Body of pancreas (tissue), 4 donors: ENCODE measurements at regions not wholly inside any gene's neighbourhood (a gene's known extent, or its start where the extent isn't known, plus 50 kb on each side); places are given as distances from the start of the nearest gene placed in this dataset. TPM values are rescaled to one million over a fixed set of nuclear protein-coding genes. Genes with fewer than 3 reads are reported as not detected.

Source experiments
- ATAC-seq: fragments of 150-250 bp; one replicate; pipeline ENCODE4 v1.9.1; 2016
- DNase-seq, 4 donors: peaks; one replicate each; pipeline ENCODE4 v3.0.0-alpha.2; 2019
- H3K27ac ChIP-seq, 4 donors: fragments of 200-600 bp; sonication (generic); 1 replicate in 3 of 4; 2 replicates in 1 of 4; pipeline versions ENCODE4 v1.5.1 to v1.6.1; 2016 to 2019; ENCODE audit warnings: mild to moderate bottlenecking in 1 of 4, mixed read lengths in 1 of 4, moderate library complexity in 1 of 4
- H3K27me3 ChIP-seq, 2 donors: fragments of 200-600 bp; sonication (generic); one replicate each; pipeline ENCODE4 v1.6.0; 2016; ENCODE audit warnings: mild to moderate bottlenecking in 1 of 2
- H3K36me3 ChIP-seq, 2 donors: fragments of 200-600 bp; sonication (generic); replicated peaks in 1 of 2; 2 replicates each; pipeline ENCODE4 v1.5.1; 2016; ENCODE audit warnings: low read depth in 2 of 2; ENCODE audit not compliant: insufficient read depth in 1 of 2
- H3K4me1 ChIP-seq: fragments of 200-600 bp; sonication (generic); one replicate; pipeline ENCODE4 v1.6.0; 2016
- H3K4me3 ChIP-seq, 2 donors: fragments of 200-600 bp; sonication (generic); 1 replicate in 1 of 2; 2 replicates in 1 of 2; pipeline ENCODE4 v1.5.1; 2016 to 2019
- H3K9me3 ChIP-seq, 3 donors: fragments of 200-600 bp; sonication (generic); 1 replicate in 2 of 3; 2 replicates in 1 of 3; pipeline ENCODE4 v1.5.1; 2016
- POLR2A ChIP-seq, 3 donors: fragments of 450-650 bp; IDR thresholded peaks; one replicate each; pipeline ENCODE4 v1.6.1; 2016; ENCODE audit warnings: antibody characterized with exemption in 3 of 3, mild to moderate bottlenecking in 2 of 3
- WGBS, 2 donors: methylation state at CpG; one replicate each; pipeline ENCODE4 v1.1.5; 2017; 5-methylcytosine and 5-hydroxymethylcytosine counted together
- intact Hi-C: fragments of 100-400 bp; cut with DNase I; formaldehyde crosslinking; loops from one replicate; pipeline ENCODE4 v1.15.1; 2023
- small RNA-seq: library from RNA; depleted of rRNA; stranded (forward); fragments of <200 nt; gene quantifications from one replicate; pipeline ENCODE3, GENCODE V24; 2016
- TF ChIP-seq, protein P1 (sequence below), 7 experiments: fragments of 450-650 bp in 4 of 7; fragments of 200-600 bp in 3 of 7; sonication (generic) in 3 of 7; IDR thresholded peaks; one replicate each; pipeline ENCODE4 v1.5.1; 2016 to 2019; ENCODE audit warnings: antibody characterized with exemption in 7 of 7

DNA sequence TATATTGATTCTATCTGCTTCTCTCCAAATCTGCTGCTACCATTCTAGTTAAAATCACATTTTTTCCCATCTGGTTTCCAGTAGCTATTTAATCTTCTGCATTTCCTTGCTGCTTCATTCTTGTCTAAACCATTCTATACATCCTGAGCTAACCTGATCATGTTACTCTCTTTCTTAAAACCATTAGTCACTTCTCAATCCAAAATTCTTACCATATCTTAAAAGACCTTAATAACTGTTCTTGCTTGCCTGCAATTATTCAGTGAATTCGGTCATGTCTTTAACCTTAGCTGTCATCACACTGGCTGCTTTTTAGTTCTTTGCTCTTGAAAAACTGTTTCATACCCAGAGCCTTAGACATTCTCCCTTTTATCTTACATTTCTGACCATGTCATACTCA, 56.4 kb upstream of the PZP start:
- TF ChIP-seq POLR2A (IDR thresholded peaks at IDR 0.05) = no peak
- TF ChIP-seq, protein P1, sequence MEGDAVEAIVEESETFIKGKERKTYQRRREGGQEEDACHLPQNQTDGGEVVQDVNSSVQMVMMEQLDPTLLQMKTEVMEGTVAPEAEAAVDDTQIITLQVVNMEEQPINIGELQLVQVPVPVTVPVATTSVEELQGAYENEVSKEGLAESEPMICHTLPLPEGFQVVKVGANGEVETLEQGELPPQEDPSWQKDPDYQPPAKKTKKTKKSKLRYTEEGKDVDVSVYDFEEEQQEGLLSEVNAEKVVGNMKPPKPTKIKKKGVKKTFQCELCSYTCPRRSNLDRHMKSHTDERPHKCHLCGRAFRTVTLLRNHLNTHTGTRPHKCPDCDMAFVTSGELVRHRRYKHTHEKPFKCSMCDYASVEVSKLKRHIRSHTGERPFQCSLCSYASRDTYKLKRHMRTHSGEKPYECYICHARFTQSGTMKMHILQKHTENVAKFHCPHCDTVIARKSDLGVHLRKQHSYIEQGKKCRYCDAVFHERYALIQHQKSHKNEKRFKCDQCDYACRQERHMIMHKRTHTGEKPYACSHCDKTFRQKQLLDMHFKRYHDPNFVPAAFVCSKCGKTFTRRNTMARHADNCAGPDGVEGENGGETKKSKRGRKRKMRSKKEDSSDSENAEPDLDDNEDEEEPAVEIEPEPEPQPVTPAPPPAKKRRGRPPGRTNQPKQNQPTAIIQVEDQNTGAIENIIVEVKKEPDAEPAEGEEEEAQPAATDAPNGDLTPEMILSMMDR (IDR thresholded peaks at IDR 0.05) = no peak
- H3K27ac ChIP-seq = no peak overlapping the region
- no peaks in the 10 kb centered on the region for H3K9me3 ChIP-seq
- intact Hi-C loops = no loop called here
- H3K27me3 ChIP-seq = no peaks in the 10 kb centered on the region
- WGBS, 2 donors = 49 to 50% methylated on average over 1 of the region's 1 CpG
- no peak for ATAC-seq
- DNase-seq = no peak
- H3K4me1 ChIP-seq = no peaks in the 10 kb centered on the region
- no peak overlapping the region for H3K4me3 ChIP-seq
- H3K36me3 ChIP-seq = no peaks in the 10 kb centered on the region

DNA sequence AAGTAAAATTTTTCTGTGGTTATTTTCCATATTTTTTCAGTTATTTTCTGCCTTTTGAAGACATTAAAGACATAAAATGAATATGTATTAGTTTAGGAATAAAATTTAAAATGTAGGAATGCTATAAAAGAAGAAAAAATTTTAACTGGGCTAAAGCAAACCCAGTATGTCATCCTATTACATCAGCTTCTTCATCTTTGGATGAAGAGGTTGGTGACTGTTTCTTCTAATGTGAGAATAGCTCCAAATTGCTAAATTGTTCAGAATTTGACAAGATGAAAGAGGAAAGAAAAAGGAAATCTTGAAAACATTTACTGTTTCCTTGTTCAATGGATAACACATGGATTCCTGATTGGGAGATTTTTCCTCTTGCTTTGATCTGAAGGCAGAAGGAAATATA, 52.7 kb upstream of the PZP start:
- DNase-seq (no peak), ATAC-seq (no peak)
- Histone ChIP-seq H3K36me3 (no peaks in the 10 kb centered on the region), H3K4me3 (no peak overlapping the region), H3K27me3 (no peaks in the 10 kb centered on the region), H3K4me1 (no peaks in the 10 kb centered on the region), H3K9me3 (no peaks in the 10 kb centered on the region), H3K27ac (no peak overlapping the region)
- intact Hi-C loops = no loop called here
- no peak for TF ChIP-seq POLR2A (IDR thresholded peaks at IDR 0.05)
- TF ChIP-seq, protein P1 (IDR thresholded peaks at IDR 0.05) = no peak

DNA sequence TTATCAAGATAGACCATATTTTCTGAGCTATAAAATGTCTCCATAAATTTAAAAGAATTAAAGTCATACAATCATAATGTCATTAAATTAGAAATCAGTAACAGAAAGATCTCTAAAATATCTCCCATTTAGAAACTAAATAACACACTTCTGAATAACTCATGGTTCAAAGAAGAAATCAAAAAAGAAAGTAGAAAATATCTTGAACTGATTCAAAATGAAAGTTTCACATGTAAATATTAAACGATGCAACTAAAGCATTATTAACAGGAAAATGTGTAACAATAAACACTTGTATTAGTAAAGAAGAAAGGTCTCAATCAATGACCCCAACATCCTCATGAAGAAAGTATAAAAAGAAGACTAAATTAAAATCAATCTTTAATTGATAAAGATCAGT, 50.5 kb upstream of the PZP start:
- intact Hi-C loops = no loop called here
- DNase-seq = no peak

More for the DNA sequence above, 50.5 kb upstream of the PZP start:
- H3K27me3 ChIP-seq = no peaks in the 10 kb centered on the region
- H3K4me3 ChIP-seq = no peak overlapping the region
- no peak for ATAC-seq
- H3K4me1 ChIP-seq = no peaks in the 10 kb centered on the region
- H3K9me3 ChIP-seq = peaks cover 0 to 2% (median 0%) of the 10 kb centered on the region in 3 donors
- H3K36me3 ChIP-seq = no peaks in the 10 kb centered on the region
- TF ChIP-seq, protein P1 (IDR thresholded peaks at IDR 0.05) = no peak
- no peak for TF ChIP-seq POLR2A (IDR thresholded peaks at IDR 0.05)
- WGBS, 2 donors = 67 to 84% methylated on average over 1 of the region's 1 CpG
- H3K27ac ChIP-seq = no peak overlapping the region

Small RNAs in the stretch of these regions (small RNA-seq; reads per million reads assigned to genes)
- not detected for gene RF00072
